Uterus (tissue), 3 donors: ENCODE measurements at regions not wholly inside any gene's neighbourhood (a gene's known extent, or its start where the extent isn't known, plus 50 kb on each side); places are given as distances from the start of the nearest gene placed in this dataset.

Source experiments
- DNase-seq, 2 donors: peaks; one replicate each; pipeline ENCODE4 v3.0.0-alpha.2; 2019 to 2020
- H3K27ac ChIP-seq, 2 donors: fragments of 200-600 bp; sonication (generic); 1 replicate in 1 of 2; 2 replicates in 1 of 2; pipeline ENCODE4 v1.5.1; 2016 to 2018
- H3K27me3 ChIP-seq, 2 donors: fragments of 200-600 bp; sonication (generic); one replicate each; pipeline ENCODE4 v1.5.1; 2018 to 2019; ENCODE audit warnings: control low read depth in 1 of 2
- H3K36me3 ChIP-seq, 2 donors: fragments of 200-600 bp; sonication (generic); one replicate each; pipeline ENCODE4 v1.5.1; 2019; ENCODE audit warnings: control low read depth in 1 of 2
- H3K4me1 ChIP-seq, 2 donors: fragments of 200-600 bp; sonication (generic); one replicate each; pipeline ENCODE4 v1.5.1; 2018 to 2019; ENCODE audit warnings: control low read depth in 1 of 2
- H3K4me3 ChIP-seq, 2 donors: fragments of 200-600 bp; sonication (generic); 1 replicate in 1 of 2; 2 replicates in 1 of 2; pipeline ENCODE4 v1.5.1; 2018 to 2019; ENCODE audit warnings: mild to moderate bottlenecking in 1 of 2
- H3K9me3 ChIP-seq, 2 donors: fragments of 200-600 bp; sonication (generic); one replicate each; pipeline ENCODE4 v1.5.1; 2019; ENCODE audit warnings: control low read depth in 1 of 2
- CTCF ChIP-seq, 4 experiments: fragments of 200-600 bp in 2 of 4; fragments of 450-650 bp in 2 of 4; sonication (generic) in 2 of 4; IDR thresholded peaks; one replicate each; pipeline ENCODE4 v1.5.1; 2016 to 2019; ENCODE audit warnings: antibody characterized with exemption in 4 of 4, mild to moderate bottlenecking in 2 of 4, moderate library complexity in 1 of 4
- POLR2A ChIP-seq, 2 donors: fragments of 450-650 bp; IDR thresholded peaks; one replicate each; pipeline ENCODE4 v1.6.1; 2016; ENCODE audit warnings: antibody characterized with exemption in 2 of 2, mild to moderate bottlenecking in 1 of 2, moderate library complexity in 1 of 2
- intact Hi-C: fragments of 100-400 bp; cut with DNase I; formaldehyde crosslinking; loops from one replicate; pipeline ENCODE4 v1.15.1; 2023; ENCODE audit warnings: low total_unique reads
- donor health status: DM: yes; HTN: yes; CAD: no.

DNA sequence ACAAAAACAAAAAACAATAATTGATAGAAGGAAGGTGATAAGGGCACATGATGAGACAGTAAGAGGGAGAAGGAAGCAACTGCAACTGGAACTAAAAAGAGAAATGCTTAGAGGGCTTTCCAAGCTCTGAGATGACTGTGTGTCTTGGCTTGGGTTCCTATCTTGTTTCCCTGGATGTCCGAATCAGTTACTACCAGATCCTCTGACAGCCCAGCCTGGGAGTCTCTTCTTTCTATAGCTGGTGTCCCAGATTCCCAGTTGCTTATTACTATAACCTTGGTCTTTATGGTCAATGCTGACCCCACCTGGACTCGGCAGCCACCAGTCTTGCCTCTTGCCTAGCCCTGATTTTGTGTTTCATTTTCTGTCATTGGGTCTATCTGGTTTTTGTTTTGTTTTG, 116.4 kb downstream of the RFC3 start:
- Histone ChIP-seq H3K4me1 (no peaks in the 10 kb centered on the region), H3K27me3 (no peaks in the 10 kb centered on the region), H3K9me3 (no peaks in the 10 kb centered on the region), H3K27ac (no peak overlapping the region), H3K36me3 (no peaks in the 10 kb centered on the region), H3K4me3 (no peak overlapping the region)
- intact Hi-C loops, result no loop called here
- DNase-seq, result no peak
- TF ChIP-seq CTCF (IDR thresholded peaks at IDR 0.05), result no peak
- TF ChIP-seq POLR2A (IDR thresholded peaks at IDR 0.05), result no peak

GRCh38 chr13:33934951-33935371, 117.0 kb downstream of the RFC3 start:
- Histone ChIP-seq H3K27me3 (no peaks in the 10 kb centered on the region), H3K4me3 (no peak overlapping the region), H3K27ac (no peak overlapping the region), H3K9me3 (no peaks in the 10 kb centered on the region), H3K4me1 (no peaks in the 10 kb centered on the region), H3K36me3 (no peaks in the 10 kb centered on the region)
- TF ChIP-seq POLR2A (IDR thresholded peaks at IDR 0.05) (no peak), CTCF (IDR thresholded peaks at IDR 0.05) (no peak)
- DNase-seq, result no peak
- intact Hi-C loops, result no loop called here

GRCh38 chr13:33935969-33936368, 118.0 kb downstream of the RFC3 start:
- Histone ChIP-seq H3K27ac (no peak overlapping the region), H3K36me3 (no peaks in the 10 kb centered on the region), H3K4me1 (no peaks in the 10 kb centered on the region), H3K4me3 (no peak overlapping the region), H3K9me3 (no peaks in the 10 kb centered on the region), H3K27me3 (no peaks in the 10 kb centered on the region)
- no peak for DNase-seq
- TF ChIP-seq POLR2A (IDR thresholded peaks at IDR 0.05), result no peak
- TF ChIP-seq CTCF (IDR thresholded peaks at IDR 0.05), result no peak
- intact Hi-C loops, result no loop called here

GRCh38 chr13:33937373-33938098, 119.6 kb downstream of the RFC3 start:
- Histone ChIP-seq H3K27me3 (no peaks in the 10 kb centered on the region), H3K36me3 (no peaks in the 10 kb centered on the region), H3K9me3 (no peaks in the 10 kb centered on the region), H3K4me3 (no peak overlapping the region), H3K27ac (no peak overlapping the region), H3K4me1 (no peaks in the 10 kb centered on the region)
- no peak for DNase-seq
- no peak for TF ChIP-seq POLR2A (IDR thresholded peaks at IDR 0.05)
- no peak for TF ChIP-seq CTCF (IDR thresholded peaks at IDR 0.05)
- intact Hi-C loops, result no loop called here

- Histone ChIP-seq H3K9me3 (no peaks in the 10 kb centered on the region), H3K4me1 (no peaks in the 10 kb centered on the region), H3K27me3 (no peaks in the 10 kb centered on the region), H3K4me3 (no peak overlapping the region), H3K36me3 (no peaks in the 10 kb centered on the region), H3K27ac (no peak overlapping the region)
- intact Hi-C loops, result no loop called here
- no peak for DNase-seq
- no peak for TF ChIP-seq POLR2A (IDR thresholded peaks at IDR 0.05)
- no peak for TF ChIP-seq CTCF (IDR thresholded peaks at IDR 0.05)
These were observed 122.3 kb downstream of the RFC3 start for GRCh38 chr13:33940256-33940655.
